ACHN (cell line): ENCODE measurements at regions not wholly inside any gene's neighbourhood (a gene's known extent, or its start where the extent isn't known, plus 50 kb on each side); places are given as distances from the start of the nearest gene placed in this dataset.

Experiments
- DNase-seq: peaks from one replicate; pipeline ENCODE4 v3.0.0-alpha.2; 2015
- in situ Hi-C: cut with HindIII; loops from 2 replicates; pipeline ENCODE4 v1.10.0; 2017; ENCODE audit warnings: low sequenced_read_pairs, low pct_ligation_motif_present, low pct_unique_long_range_greater_than_20kb

DNA sequence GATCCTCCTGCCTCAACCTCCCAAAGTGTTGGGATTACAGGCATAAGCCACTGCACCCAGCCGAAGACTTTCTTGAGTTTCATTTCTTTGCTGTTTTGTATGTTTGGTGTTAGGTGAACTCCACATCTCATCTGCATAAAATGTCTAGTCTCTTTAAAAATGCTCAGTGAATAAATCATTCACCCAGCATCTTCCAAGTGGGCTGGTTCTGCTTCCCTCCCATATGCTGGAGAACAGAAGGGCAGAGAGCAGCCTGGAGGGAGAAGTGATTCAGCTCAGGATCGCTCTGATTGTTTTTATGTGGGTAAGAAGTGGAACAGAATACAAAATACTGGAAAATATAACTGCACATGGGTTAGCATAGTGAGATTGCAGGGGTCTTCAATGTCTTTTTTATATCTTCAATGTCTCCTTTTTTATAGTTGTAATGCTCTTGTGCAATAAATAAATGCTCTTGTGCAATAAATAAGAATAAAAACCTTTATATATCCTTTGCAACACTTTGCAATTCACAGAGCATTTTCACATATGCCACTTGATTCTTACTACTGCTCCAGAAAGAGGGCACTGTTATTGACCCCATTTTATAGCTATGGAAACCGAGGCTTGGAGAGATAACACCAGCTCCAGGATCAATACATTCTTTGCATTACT lies 253.0 kb upstream of the NCKAP5 start:
- DNase-seq = peak; percentile 42
- in situ Hi-C loops = no loop called here

DNA sequence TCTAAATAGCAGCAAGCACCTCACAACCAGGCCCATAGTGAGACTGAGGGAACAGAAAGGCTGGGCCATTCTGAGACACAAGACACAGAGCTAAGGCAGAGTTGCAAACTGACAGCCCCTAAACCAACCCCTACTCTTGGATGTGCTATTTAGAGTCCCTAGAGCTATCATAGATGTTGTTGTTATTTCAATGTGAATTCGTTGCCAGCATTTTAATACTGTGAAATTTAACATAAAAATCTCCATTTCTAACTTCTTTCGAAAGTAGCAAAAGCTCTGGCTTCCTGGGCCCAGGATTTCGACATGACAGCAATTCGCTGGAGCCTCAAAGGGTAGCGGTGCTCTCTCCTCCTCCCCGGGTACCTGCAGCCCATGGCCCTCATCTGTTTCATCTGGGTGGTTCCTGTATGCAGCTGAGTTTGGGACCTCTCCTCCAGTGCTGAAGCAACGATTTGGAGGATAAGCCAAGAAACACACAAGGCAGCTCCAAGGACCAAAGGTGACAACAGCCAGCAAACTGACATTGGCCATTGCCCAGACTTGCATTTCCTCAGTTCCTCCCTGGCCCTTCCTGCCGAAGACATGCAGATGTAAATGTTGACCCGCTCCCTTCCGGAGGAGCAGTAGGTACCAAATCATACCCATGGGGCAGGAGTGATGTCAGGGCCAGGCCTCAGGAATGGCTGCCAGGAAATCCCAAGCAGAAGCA lies 254.4 kb upstream of the NCKAP5 start:
- no peak for DNase-seq
- in situ Hi-C loops = no loop called here

DNA sequence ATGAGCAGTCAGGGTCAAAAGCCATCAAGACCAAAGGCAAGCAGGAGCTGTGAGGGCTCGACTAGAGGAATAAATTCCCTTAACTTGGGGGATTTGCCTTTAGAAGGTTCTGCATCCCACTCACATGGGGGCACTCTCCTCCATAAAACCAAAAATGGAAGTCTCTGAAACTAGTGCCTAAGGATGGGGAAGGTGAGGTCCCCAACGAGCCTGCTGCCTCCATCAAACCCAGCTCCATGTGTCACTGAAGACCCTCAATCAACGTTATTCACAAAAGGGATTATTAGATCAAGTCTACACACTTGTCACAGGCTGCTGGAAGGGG lies 254.9 kb upstream of the NCKAP5 start:
- DNase-seq = no peak
- in situ Hi-C loops = no loop called here

DNA sequence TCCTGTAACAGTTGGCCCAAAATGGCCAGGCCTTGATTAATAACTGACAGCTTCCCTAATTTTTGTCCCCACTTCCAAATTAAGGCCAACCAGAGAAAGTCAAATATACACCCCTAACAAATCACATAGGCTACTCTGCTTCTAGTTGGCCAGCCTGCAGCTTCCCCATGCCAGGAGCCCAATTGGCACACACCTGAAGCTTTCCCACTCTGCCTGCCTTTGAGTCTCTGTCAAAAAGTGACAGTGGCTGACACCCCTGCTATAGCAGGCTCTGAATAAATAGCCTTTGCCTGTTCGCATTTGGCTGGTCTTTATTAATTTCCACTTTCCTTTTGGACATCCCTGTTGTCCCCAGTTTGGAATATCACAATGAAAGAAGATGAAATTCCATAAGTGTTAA lies 256.6 kb upstream of the NCKAP5 start:
- in situ Hi-C loops = no loop called here
- DNase-seq = no peak

DNA sequence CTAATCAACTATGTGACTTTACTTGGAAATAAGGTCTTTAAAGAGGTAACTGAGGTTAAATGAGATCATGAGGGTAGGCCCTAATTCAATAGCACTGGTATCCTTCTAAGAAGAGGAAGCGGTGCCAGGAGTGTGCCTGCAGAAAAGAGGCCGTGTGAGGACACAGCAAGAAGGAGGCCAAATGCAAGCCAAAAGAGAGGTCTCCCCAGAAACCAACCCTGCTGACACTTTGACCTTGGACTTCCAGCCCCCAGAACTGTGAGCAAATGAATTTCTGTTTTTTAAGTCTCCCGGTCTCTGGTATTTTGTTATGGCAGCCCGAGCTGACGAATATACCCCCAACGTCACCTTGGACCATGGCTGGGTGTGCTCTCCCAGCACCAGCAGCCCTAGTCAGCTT lies 257.5 kb upstream of the NCKAP5 start:
- no peak for DNase-seq
- in situ Hi-C loops = no loop called here

GRCh38 chr2:133828913-133829312 lies 260.6 kb upstream of the NCKAP5 start:
- no peak for DNase-seq
- in situ Hi-C loops = no loop called here

- in situ Hi-C loops = no loop called here
- DNase-seq = no peak
Measured at GRCh38 chr2:133829450-133830020, 261.3 kb upstream of the NCKAP5 start.

- in situ Hi-C loops = no loop called here
- DNase-seq = no peak
Measured at GRCh38 chr2:133833746-133834145, 265.5 kb upstream of the NCKAP5 start.

GRCh38 chr2:133835821-133836619 lies 267.8 kb upstream of the NCKAP5 start:
- no peak for DNase-seq
- in situ Hi-C loops = no loop called here

DNA sequence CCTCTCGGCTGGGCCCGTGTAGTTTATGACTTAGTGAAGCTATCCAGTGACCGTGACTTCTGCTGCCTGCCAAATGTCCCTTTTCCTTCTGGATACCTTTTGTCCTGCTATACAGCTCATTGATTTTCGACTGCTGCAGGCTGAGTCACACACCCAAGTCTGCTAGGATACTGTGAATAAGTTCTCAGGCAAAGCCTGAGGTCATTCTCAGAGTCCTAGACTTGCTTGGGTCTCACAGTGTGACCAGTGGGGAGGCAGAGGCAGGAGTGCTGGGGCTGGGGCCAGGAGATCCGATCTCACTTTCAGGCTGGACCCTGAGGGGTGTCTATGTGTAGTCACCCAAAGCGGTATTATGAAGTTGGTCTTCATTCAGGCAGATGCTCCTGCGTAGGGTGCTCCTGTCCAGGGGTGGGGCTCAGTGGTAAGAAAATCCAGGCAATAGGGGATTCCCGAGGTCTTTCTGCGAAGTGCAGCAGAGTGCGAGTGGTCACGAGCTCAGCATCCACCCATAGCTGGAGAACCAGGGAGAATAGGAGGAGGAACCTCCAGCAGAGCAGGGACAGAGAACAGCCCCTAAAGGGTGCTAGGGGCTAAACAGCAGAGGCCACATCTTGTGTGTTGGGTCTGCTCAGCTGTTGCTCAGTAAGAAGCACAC lies 268.6 kb upstream of the NCKAP5 start:
- in situ Hi-C loops = no loop called here
- DNase-seq = peak; percentile 61

- in situ Hi-C loops = no loop called here
- no peak for DNase-seq
Measured at GRCh38 chr2:133837441-133838094, 269.3 kb upstream of the NCKAP5 start.

DNA sequence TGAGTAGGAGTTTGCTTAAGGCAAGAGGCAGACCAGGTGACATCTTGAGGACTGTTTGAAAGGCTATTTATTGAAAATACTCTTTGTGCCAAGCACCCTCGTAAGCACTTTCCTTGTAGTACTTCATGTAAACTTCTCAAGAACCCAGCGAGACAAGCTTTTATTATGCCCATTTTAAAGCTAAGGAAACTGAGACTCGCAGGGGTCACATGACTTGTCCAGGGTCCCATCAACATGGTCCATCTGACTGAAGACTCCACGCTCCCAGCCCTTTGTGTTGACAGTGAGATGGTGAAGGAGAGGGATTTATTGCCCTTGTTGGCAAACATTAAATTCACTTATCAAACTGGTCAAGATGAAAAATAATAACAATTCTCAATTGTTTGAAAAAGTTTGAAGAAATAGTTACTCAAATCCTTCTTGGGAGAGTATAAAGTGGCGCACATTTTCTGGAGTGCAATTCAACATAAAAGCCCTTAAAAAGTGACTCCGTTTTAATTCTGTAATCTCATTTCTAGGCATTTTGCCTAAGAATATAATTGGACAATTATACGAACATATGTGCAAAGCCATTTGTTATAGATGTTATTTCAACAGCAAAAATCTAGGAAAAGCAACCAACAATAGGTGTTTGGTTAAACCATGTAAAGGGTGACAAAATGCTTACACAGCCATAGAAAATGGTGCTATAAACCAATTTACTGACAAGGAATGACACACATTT lies 270.5 kb upstream of the NCKAP5 start:
- no peak for DNase-seq
- in situ Hi-C loops = no loop called here

- in situ Hi-C loops = no loop called here
- DNase-seq = no peak
Measured at GRCh38 chr2:133839677-133840076, 271.4 kb upstream of the NCKAP5 start.

- DNase-seq = no peak
- in situ Hi-C loops = no loop called here
Measured at GRCh38 chr2:133840761-133841160, 272.5 kb upstream of the NCKAP5 start.

GRCh38 chr2:133841900-133842299 lies 273.6 kb upstream of the NCKAP5 start:
- in situ Hi-C loops = no loop called here
- peak; percentile 81 for DNase-seq

- no peak for DNase-seq
- in situ Hi-C loops = no loop called here
Measured at GRCh38 chr2:133842446-133842845, 274.2 kb upstream of the NCKAP5 start.

DNA sequence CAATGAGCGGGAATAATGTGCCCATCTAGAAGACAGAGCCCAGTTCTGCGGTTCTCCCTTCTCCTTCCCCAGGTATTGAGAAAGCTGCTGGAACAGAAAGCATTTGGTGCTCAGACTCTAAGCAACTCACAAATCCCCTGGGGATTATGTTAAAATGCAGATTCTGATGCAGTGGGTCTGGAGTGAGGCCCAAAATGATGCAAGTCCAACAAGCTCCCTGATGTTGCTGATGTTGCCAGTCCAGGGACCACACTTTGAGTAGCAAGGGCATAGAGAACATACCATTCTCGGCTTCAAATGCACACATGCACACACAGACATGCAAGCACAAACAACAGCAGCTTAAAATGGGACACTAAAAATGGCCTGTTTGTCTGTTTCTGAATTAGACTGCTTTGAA lies 274.8 kb upstream of the NCKAP5 start:
- in situ Hi-C loops = no loop called here
- no peak for DNase-seq

DNA sequence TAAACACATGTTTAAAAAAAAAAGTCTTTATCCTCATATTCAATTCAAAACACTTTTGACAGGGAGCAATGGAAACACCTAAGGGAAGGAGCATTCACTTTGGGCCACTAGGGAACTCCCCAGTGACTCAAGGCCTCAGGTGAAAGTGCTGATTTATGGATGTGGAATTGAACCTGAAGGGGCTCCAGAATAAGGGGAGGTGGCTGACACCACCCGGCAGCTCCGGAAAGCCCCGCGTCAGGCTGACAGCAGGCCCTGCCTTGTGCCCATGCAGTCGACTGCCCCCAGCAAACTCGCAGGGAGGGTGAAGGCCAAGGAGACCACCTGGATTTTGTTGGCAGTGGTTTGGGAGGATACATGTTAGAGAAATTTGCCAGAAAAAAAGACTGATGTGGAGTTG lies 275.3 kb upstream of the NCKAP5 start:
- in situ Hi-C loops = no loop called here
- DNase-seq = no peak
